ENCODE measurements at regions not wholly inside any gene's neighbourhood (a gene's known extent, or its start where the extent isn't known, plus 50 kb on each side); places are given as distances from the start of the nearest gene placed in this dataset.

DNA sequence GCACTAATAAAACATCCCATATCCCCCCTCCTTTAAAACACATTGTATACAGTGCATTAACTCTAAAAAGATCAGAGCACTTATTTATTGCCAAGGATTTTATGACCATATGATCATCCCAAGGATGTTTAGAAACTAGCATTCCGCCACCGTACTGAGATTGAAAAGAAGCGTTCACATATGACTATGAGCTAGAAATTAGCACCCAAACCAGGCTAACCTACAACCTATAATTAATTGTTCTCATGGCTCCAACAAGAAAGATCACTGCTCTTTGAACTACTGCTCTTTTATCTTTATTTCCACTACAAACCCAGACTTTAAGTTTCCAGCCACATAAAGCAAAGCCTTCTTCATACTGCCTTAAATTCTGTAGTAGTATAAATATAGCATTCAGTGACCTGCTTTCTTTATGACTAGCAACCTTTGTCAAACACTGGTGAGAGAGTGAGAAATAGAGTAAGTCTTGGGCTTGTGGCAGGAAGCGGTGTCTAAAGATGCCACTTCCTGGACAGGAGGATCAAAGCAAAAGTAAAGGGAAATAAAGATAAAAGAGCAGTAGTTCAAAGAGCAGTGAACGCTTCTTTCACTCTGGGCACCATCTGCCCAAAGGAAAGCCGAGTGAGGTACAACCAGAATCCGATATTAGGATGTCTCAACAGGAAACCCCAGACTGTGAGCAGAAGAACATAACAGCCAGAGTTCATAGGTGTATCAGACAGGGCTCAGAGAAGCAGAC is 151.1 kb upstream of the ERCC6L2 start:
- no peak overlapping the region for H3K4me3 ChIP-seq
- H3K27me3 ChIP-seq: no peaks in the 10 kb centered on the region
- peak in 2 of 3 donors; percentile 42 to 81 for DNase-seq
- peaks cover 0 to 18% (median 2%) of the 10 kb centered on the region in 4 donors for H3K4me1 ChIP-seq
- no peaks in the 10 kb centered on the region for H3K9me3 ChIP-seq
- H3K27ac ChIP-seq: no peak overlapping the region
- H3K36me3 ChIP-seq: no peaks in the 10 kb centered on the region
- TF ChIP-seq POLR2A (IDR thresholded peaks at IDR 0.05): no peak
- TF ChIP-seq, protein P1, sequence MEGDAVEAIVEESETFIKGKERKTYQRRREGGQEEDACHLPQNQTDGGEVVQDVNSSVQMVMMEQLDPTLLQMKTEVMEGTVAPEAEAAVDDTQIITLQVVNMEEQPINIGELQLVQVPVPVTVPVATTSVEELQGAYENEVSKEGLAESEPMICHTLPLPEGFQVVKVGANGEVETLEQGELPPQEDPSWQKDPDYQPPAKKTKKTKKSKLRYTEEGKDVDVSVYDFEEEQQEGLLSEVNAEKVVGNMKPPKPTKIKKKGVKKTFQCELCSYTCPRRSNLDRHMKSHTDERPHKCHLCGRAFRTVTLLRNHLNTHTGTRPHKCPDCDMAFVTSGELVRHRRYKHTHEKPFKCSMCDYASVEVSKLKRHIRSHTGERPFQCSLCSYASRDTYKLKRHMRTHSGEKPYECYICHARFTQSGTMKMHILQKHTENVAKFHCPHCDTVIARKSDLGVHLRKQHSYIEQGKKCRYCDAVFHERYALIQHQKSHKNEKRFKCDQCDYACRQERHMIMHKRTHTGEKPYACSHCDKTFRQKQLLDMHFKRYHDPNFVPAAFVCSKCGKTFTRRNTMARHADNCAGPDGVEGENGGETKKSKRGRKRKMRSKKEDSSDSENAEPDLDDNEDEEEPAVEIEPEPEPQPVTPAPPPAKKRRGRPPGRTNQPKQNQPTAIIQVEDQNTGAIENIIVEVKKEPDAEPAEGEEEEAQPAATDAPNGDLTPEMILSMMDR (IDR thresholded peaks at IDR 0.05): peak in 1 of 6 experiments; percentile 1

DNA sequence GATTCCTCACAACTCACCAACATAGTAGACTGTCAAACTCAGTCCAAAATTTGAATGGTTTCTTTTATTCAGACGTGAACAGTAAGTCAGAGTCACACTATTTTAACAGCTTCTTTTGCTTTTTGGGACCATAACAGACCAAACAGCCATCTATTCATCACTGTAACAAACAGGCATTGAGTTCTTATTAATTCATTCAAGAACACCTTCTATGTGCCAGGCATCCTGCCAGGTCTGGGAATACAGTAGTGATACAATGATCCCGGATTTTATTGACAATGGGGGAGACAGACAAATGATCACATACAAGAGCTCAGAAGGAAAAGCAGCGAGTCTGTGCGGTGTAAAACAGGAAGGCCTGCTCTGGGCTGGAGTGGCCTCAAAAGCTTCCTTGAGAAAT is 153.3 kb upstream of the ERCC6L2 start:
- Histone ChIP-seq H3K4me3 (no peak overlapping the region), H3K27me3 (no peaks in the 10 kb centered on the region), H3K9me3 (no peaks in the 10 kb centered on the region), H3K4me1 (peaks cover 0 to 23% (median 2%) of the 10 kb centered on the region in 4 donors), H3K27ac (no peak overlapping the region), H3K36me3 (no peaks in the 10 kb centered on the region)
- TF ChIP-seq, protein P1 (IDR thresholded peaks at IDR 0.05): no peak
- no peak for TF ChIP-seq POLR2A (IDR thresholded peaks at IDR 0.05)
- no peak for DNase-seq

DNA sequence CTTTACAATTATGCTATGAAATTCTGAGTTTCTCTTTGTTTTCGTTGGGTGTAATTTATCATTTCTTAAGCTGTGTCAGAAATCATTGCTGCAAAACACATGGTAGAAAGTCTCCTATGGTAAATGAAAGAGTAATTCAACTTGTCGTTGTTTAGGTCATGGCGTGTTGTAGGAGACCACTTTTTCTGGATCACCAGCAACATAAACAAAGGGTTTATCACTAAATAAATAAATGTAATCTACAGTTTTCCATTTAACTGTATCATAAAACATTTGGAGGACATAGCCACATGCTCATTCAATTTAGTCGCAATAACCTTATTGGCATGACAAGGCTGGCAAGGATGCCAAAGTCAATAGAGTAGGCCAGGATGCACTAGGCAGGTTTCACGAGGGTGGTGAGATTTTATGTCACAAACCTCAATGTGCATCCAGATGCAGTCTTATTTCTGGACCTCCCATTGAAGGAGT is 154.4 kb upstream of the ERCC6L2 start:
- no peaks in the 10 kb centered on the region for H3K9me3 ChIP-seq
- no peak overlapping the region for H3K4me3 ChIP-seq
- peaks cover 0 to 23% (median 2%) of the 10 kb centered on the region in 4 donors for H3K4me1 ChIP-seq
- no peak for DNase-seq
- no peak overlapping the region for H3K27ac ChIP-seq
- no peaks in the 10 kb centered on the region for H3K36me3 ChIP-seq
- TF ChIP-seq, protein P1 (IDR thresholded peaks at IDR 0.05): no peak
- TF ChIP-seq POLR2A (IDR thresholded peaks at IDR 0.05): no peak
- no peaks in the 10 kb centered on the region for H3K27me3 ChIP-seq

DNA sequence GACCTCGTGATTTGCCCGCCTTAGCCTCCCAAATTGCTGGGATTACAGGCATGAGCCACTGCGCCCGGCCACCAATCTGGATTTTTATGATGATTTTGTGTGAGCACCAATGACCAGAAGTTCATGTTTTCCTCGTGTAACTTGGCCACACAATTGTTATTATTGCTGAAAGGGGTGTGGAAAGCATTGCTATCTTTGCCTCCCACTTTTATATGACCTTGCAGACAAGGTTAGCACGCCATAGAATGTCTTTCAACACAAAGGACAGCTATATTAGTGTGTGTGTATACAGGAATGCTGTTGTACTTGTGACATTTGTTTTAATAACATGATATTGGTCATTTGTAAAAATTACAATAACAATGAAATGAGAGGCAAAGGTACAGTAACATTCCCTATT is 155.0 kb upstream of the ERCC6L2 start:
- Histone ChIP-seq H3K9me3 (peaks cover 0 to under 1% (median 0%) of the 10 kb centered on the region in 4 donors), H3K4me1 (peaks cover 0 to 23% (median 2%) of the 10 kb centered on the region in 4 donors), H3K27me3 (no peaks in the 10 kb centered on the region), H3K36me3 (no peaks in the 10 kb centered on the region), H3K4me3 (no peak overlapping the region), H3K27ac (peak overlapping the region in 1 of 4 donors; percentile 26)
- no peak for DNase-seq
- no peak for TF ChIP-seq POLR2A (IDR thresholded peaks at IDR 0.05)
- TF ChIP-seq, protein P1 (IDR thresholded peaks at IDR 0.05): no peak

DNA sequence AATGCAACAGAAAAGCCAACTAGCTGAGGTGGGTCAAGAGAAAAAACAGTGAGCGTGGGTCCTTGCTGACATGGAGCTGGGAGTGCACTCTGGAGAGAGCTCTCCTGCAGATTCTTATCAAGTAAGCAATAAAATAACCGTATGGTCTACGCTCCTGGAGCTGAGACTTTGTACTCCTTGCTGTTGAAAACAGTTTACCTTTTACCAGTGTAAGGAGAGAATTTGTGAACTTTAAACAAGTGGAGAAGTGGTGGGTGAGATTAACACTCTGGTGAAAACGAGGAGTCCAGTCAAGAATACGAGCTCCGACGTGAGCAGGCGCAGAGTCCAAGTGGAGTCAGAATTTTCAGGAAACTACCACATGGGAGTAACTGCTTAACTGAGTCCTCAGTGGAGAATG is 156.1 kb upstream of the ERCC6L2 start:
- Histone ChIP-seq H3K27me3 (no peaks in the 10 kb centered on the region), H3K4me1 (peaks cover 0 to 22% (median 2%) of the 10 kb centered on the region in 4 donors), H3K4me3 (no peak overlapping the region), H3K9me3 (peaks cover 0 to 6% (median 0%) of the 10 kb centered on the region in 4 donors), H3K27ac (peak overlapping the region in 2 of 4 donors; percentile 43 to 56), H3K36me3 (no peaks in the 10 kb centered on the region)
- DNase-seq: peak in 2 of 3 donors; percentile 64 to 66
- TF ChIP-seq POLR2A (IDR thresholded peaks at IDR 0.05): no peak
- TF ChIP-seq, protein P1 (IDR thresholded peaks at IDR 0.05): no peak
